Tibial nerve (tissue), 4 donors: ENCODE measurements at regions not wholly inside any gene's neighbourhood (a gene's known extent, or its start where the extent isn't known, plus 50 kb on each side); places are given as distances from the start of the nearest gene placed in this dataset.

Experiments
- CTCF ChIP-seq, 5 experiments: fragments of 200-600 bp in 3 of 5; fragments of 450-650 bp in 2 of 5; sonication (generic) in 3 of 5; IDR thresholded peaks; one replicate each; pipeline ENCODE4 v1.5.1; 2016 to 2019; ENCODE audit warnings: antibody characterized with exemption in 5 of 5, mild to moderate bottlenecking in 3 of 5, moderate library complexity in 2 of 5
- EP300 ChIP-seq, 2 donors: sonication (generic); formaldehyde crosslinking; IDR thresholded peaks; one replicate each; pipeline ENCODE4 v1.6.1; 2017; ENCODE audit warnings: antibody characterized with exemption in 2 of 2, mild to moderate bottlenecking in 1 of 2
- POLR2A ChIP-seq, 2 donors: fragments of 450-650 bp; IDR thresholded peaks; one replicate each; pipeline ENCODE4 v1.6.1; 2017; ENCODE audit warnings: antibody characterized with exemption in 2 of 2, mild to moderate bottlenecking in 2 of 2, moderate library complexity in 2 of 2

DNA sequence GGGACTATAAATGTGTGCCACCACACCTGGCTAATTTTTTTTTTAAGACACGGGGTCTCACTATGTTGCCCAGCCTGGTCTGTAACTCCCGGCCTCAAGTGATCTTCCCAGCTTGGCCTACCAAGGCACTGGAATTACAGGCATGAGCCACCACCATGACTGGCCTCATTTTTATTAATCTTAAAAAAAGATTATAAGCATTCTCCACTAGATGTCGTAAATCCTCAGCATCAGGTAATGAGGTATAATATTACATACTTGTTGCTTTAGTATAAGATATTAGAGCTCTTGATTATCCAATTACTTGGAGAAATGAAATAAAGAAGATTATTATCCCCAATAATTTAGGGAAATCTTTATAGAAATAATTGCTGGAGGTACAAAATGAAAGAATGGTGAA is 78.2 kb upstream of the HTR1A start:
- no peak for TF ChIP-seq POLR2A (IDR thresholded peaks at IDR 0.05)
- TF ChIP-seq EP300 (IDR thresholded peaks at IDR 0.05) = no peak
- no peak for TF ChIP-seq CTCF (IDR thresholded peaks at IDR 0.05)
